Glutamatergic neuron (in vitro differentiated cells): ENCODE measurements at regions not wholly inside any gene's neighbourhood (a gene's known extent, or its start where the extent isn't known, plus 50 kb on each side); places are given as distances from the start of the nearest gene placed in this dataset.

Experiments used
- DNase-seq: peaks from one replicate; pipeline ENCODE4 v3.0.0; 2022
- H3K27ac Mint-ChIP-seq: one replicate; pipeline ENCODE4 v1.8.0; 2020; ENCODE audit warnings: mild to moderate bottlenecking, mixed read lengths, inconsistent platforms; ENCODE audit not compliant: unreplicated experiment
- H3K27me3 Mint-ChIP-seq: one replicate; pipeline ENCODE4 v1.8.0; 2020; ENCODE audit warnings: mild to moderate bottlenecking, moderate library complexity, mixed read lengths, inconsistent platforms; ENCODE audit not compliant: unreplicated experiment
- H3K36me3 Mint-ChIP-seq: one replicate; pipeline ENCODE4 v1.8.0; 2020; ENCODE audit warnings: mild to moderate bottlenecking, mixed read lengths, inconsistent platforms; ENCODE audit not compliant: unreplicated experiment
- H3K4me1 Mint-ChIP-seq: one replicate; pipeline ENCODE4 v1.8.0; 2020; ENCODE audit warnings: mild to moderate bottlenecking, low read depth, mixed read lengths, inconsistent platforms; ENCODE audit not compliant: unreplicated experiment
- H3K4me3 Mint-ChIP-seq: one replicate; pipeline ENCODE4 v1.8.0; 2020; ENCODE audit warnings: mild to moderate bottlenecking, mixed read lengths, inconsistent platforms; ENCODE audit not compliant: unreplicated experiment
- H3K9me3 Mint-ChIP-seq: one replicate; pipeline ENCODE4 v1.8.0; 2020; ENCODE audit warnings: mild to moderate bottlenecking, moderate library complexity, mixed read lengths, inconsistent platforms; ENCODE audit not compliant: unreplicated experiment
- TF ChIP-seq, protein P1 (sequence below): fragments of 200-600 bp; sonication (generic); IDR thresholded peaks from one replicate; pipeline ENCODE4 v1.5.0; 2021; ENCODE audit not compliant: partially characterized antibody, unreplicated experiment

GRCh38 chrX:81564851-81565250, 362.9 kb downstream of the SH3BGRL start:
- peaks cover 2% of the 10 kb centered on the region for H3K27me3 Mint-ChIP-seq
- TF ChIP-seq, protein P1, sequence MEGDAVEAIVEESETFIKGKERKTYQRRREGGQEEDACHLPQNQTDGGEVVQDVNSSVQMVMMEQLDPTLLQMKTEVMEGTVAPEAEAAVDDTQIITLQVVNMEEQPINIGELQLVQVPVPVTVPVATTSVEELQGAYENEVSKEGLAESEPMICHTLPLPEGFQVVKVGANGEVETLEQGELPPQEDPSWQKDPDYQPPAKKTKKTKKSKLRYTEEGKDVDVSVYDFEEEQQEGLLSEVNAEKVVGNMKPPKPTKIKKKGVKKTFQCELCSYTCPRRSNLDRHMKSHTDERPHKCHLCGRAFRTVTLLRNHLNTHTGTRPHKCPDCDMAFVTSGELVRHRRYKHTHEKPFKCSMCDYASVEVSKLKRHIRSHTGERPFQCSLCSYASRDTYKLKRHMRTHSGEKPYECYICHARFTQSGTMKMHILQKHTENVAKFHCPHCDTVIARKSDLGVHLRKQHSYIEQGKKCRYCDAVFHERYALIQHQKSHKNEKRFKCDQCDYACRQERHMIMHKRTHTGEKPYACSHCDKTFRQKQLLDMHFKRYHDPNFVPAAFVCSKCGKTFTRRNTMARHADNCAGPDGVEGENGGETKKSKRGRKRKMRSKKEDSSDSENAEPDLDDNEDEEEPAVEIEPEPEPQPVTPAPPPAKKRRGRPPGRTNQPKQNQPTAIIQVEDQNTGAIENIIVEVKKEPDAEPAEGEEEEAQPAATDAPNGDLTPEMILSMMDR = no peak
- H3K36me3 Mint-ChIP-seq = no peaks in the 10 kb centered on the region
- H3K27ac Mint-ChIP-seq = no peak overlapping the region
- H3K4me1 Mint-ChIP-seq = no peaks in the 10 kb centered on the region
- H3K4me3 Mint-ChIP-seq = no peak overlapping the region
- H3K9me3 Mint-ChIP-seq = no peaks in the 10 kb centered on the region
- no peak for DNase-seq

DNA sequence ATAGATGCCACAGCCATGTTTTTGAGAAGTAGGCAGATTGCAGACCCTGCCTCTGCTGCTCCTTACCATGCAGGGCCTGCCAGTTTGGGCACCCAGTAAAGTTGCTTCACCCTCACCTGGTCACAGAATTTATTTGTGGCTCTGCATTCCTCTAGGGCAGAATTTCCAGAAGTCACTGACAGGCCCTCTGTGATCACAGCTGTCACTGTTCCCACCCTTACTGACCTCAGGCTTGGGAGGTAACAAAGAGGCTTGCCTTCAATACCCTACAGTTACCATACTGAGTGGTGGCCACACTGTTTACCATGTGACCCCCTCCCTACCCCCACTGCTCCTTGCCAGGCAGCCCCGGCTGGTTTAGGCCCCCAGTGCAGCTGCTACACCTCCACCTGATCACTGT, 375.1 kb downstream of the SH3BGRL start:
- no peaks in the 10 kb centered on the region for H3K36me3 Mint-ChIP-seq
- TF ChIP-seq, protein P1 = no peak
- H3K27me3 Mint-ChIP-seq = no peaks in the 10 kb centered on the region
- H3K9me3 Mint-ChIP-seq = no peaks in the 10 kb centered on the region
- H3K27ac Mint-ChIP-seq = no peak overlapping the region
- no peak for DNase-seq
- H3K4me3 Mint-ChIP-seq = no peak overlapping the region
- H3K4me1 Mint-ChIP-seq = no peaks in the 10 kb centered on the region

GRCh38 chrX:81586096-81586495, 384.2 kb downstream of the SH3BGRL start:
- no peak overlapping the region for H3K27ac Mint-ChIP-seq
- no peaks in the 10 kb centered on the region for H3K9me3 Mint-ChIP-seq
- H3K27me3 Mint-ChIP-seq = no peaks in the 10 kb centered on the region
- no peak for DNase-seq
- no peaks in the 10 kb centered on the region for H3K36me3 Mint-ChIP-seq
- H3K4me1 Mint-ChIP-seq = no peaks in the 10 kb centered on the region
- no peak overlapping the region for H3K4me3 Mint-ChIP-seq
- TF ChIP-seq, protein P1 = no peak

DNA sequence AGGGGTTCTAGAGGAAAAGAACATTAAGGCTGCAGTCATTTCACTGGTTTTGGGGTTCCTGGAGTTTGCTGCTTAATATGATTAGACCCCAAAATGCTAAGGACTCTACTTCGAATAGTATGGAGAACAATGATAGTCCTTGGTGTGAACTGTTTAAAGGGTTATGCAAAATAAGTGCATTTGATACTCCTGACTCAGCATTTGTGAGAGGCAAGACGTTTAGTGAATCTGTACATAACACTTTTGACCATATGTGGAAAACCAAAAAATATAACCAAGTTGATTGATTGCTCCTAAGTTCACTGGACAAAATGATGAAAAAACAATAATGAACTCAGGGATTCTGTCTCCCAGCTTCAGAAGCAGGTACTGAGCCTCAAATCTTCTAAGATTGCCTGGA, 414.1 kb downstream of the SH3BGRL start:
- no peak overlapping the region for H3K4me3 Mint-ChIP-seq
- H3K27me3 Mint-ChIP-seq = no peaks in the 10 kb centered on the region
- H3K27ac Mint-ChIP-seq = no peak overlapping the region
- H3K9me3 Mint-ChIP-seq = peaks cover 1% of the 10 kb centered on the region
- no peaks in the 10 kb centered on the region for H3K36me3 Mint-ChIP-seq
- TF ChIP-seq, protein P1 = no peak
- no peak for DNase-seq
- H3K4me1 Mint-ChIP-seq = no peaks in the 10 kb centered on the region

GRCh38 chrX:81662381-81662780, 460.5 kb downstream of the SH3BGRL start:
- TF ChIP-seq, protein P1 = no peak
- Mint-ChIP-seq H3K4me3 (no peak overlapping the region), H3K27me3 (peaks cover 2% of the 10 kb centered on the region), H3K27ac (no peak overlapping the region), H3K36me3 (no peaks in the 10 kb centered on the region), H3K9me3 (no peaks in the 10 kb centered on the region), H3K4me1 (no peaks in the 10 kb centered on the region)
- DNase-seq = no peak
